CD8-positive, alpha-beta memory T cell (primary cell): ENCODE measurements at regions not wholly inside any gene's neighbourhood (a gene's known extent, or its start where the extent isn't known, plus 50 kb on each side); places are given as distances from the start of the nearest gene placed in this dataset.

ENCODE experiments used
- CTCF ChIA-PET: fragments of 350-600 bp; sonication (Branson Sonifier 250); formaldehyde crosslinking; loops from one replicate; lab custom pipeline; 2021; ENCODE audit warnings: antibody characterized with exemption; lab: Charles Lee
- POLR2A ChIA-PET: fragments of 350-600 bp; sonication (Branson Sonifier 250); formaldehyde crosslinking; loops from one replicate; lab custom pipeline; 2021; ENCODE audit warnings: antibody characterized with exemption; lab: Charles Lee
- DNase-seq, 5 donors: peaks; one replicate each; pipeline versions ENCODE4 v3.0.0 to v3.0.0-alpha.2; 2020 to 2022; ENCODE audit warnings: mixed read lengths in 1 of 5
- H3K27ac ChIP-seq: one replicate; pipeline ENCODE4 v1.7.0; 2013; ENCODE audit warnings: low read depth, mild to moderate bottlenecking, low read length, moderate library complexity
- H3K27me3 ChIP-seq: 2 replicates; pipeline ENCODE4 v1.7.0; 2013; ENCODE audit warnings: low read length, mild to moderate bottlenecking; ENCODE audit not compliant: insufficient read depth, poor library complexity, severe bottlenecking
- H3K36me3 ChIP-seq: 2 replicates; pipeline ENCODE4 v1.7.0; 2013; ENCODE audit warnings: mild to moderate bottlenecking, low read length, moderate library complexity; ENCODE audit not compliant: insufficient read depth
- H3K4me1 ChIP-seq: 2 replicates; pipeline ENCODE4 v1.7.0; 2013; ENCODE audit warnings: mild to moderate bottlenecking, low read length, moderate library complexity; ENCODE audit not compliant: insufficient read depth
- H3K4me3 ChIP-seq: 2 replicates; pipeline ENCODE4 v1.7.0; 2013; ENCODE audit warnings: mild to moderate bottlenecking, low read length
- H3K9me3 ChIP-seq: 2 replicates; pipeline ENCODE4 v1.7.0; 2013; ENCODE audit warnings: mild to moderate bottlenecking, low read length
- H3K27ac Mint-ChIP-seq, 8 donors: one replicate each; pipeline ENCODE4 v1.8.0; 2020 to 2021; ENCODE audit warnings: mixed read lengths in 8 of 8, mild to moderate bottlenecking in 6 of 8, inconsistent platforms in 3 of 8, moderate library complexity in 3 of 8
- H3K27me3 Mint-ChIP-seq, 2 donors: one replicate each; pipeline ENCODE4 v1.8.0; 2020 to 2021; ENCODE audit warnings: mixed read lengths in 2 of 2, mild to moderate bottlenecking in 1 of 2, moderate library complexity in 1 of 2
- H3K36me3 Mint-ChIP-seq, 3 donors: one replicate each; pipeline ENCODE4 v1.8.0; 2020 to 2021; ENCODE audit warnings: mixed read lengths in 3 of 3, inconsistent platforms in 1 of 3, mild to moderate bottlenecking in 1 of 3
- H3K4me1 Mint-ChIP-seq, 3 donors: one replicate each; pipeline ENCODE4 v1.8.0; 2020 to 2021; ENCODE audit warnings: mixed read lengths in 3 of 3, inconsistent platforms in 1 of 3, mild to moderate bottlenecking in 1 of 3
- H3K4me3 Mint-ChIP-seq, 7 donors: one replicate each; pipeline ENCODE4 v1.8.0; 2020 to 2021; ENCODE audit warnings: mixed read lengths in 7 of 7, mild to moderate bottlenecking in 6 of 7, moderate library complexity in 4 of 7, inconsistent platforms in 2 of 7
- H3K9me3 Mint-ChIP-seq, 5 donors: one replicate each; pipeline ENCODE4 v1.8.0; 2020 to 2022; ENCODE audit warnings: mixed read lengths in 5 of 5, mild to moderate bottlenecking in 3 of 5, moderate library complexity in 2 of 5, inconsistent platforms in 1 of 5

- Mint-ChIP-seq H3K27me3 (peaks cover 4% of the 10 kb centered on the region in 2 donors), H3K4me1 (no peaks in the 10 kb centered on the region), H3K4me3 (no peak overlapping the region), H3K9me3 (peaks cover 0 to 9% (median 2%) of the 10 kb centered on the region in 5 donors), H3K36me3 (no peaks in the 10 kb centered on the region), H3K27ac (no peak overlapping the region)
- ChIA-PET POLR2A (no interaction called here), CTCF (no interaction called here)
- no peak for DNase-seq
- no peak overlapping the region for H3K27ac ChIP-seq
- no peaks in the 10 kb centered on the region for H3K27me3 ChIP-seq
- no peaks in the 10 kb centered on the region for H3K4me1 ChIP-seq
- no peaks in the 10 kb centered on the region for H3K36me3 ChIP-seq
- H3K4me3 ChIP-seq = no peak overlapping the region
- H3K9me3 ChIP-seq = no peaks in the 10 kb centered on the region
Observed at GRCh38 chr11:109035284-109035683, 370.4 kb downstream of the DDX10 start.

- Mint-ChIP-seq H3K27me3 (peaks cover 3 to 4% of the 10 kb centered on the region in 2 donors), H3K4me3 (no peak overlapping the region), H3K36me3 (no peaks in the 10 kb centered on the region), H3K27ac (no peak overlapping the region), H3K4me1 (no peaks in the 10 kb centered on the region), H3K9me3 (peaks cover 0 to 4% (median 0%) of the 10 kb centered on the region in 5 donors)
- no peak overlapping the region for H3K4me3 ChIP-seq
- no peak overlapping the region for H3K27ac ChIP-seq
- H3K9me3 ChIP-seq = no peaks in the 10 kb centered on the region
- H3K4me1 ChIP-seq = no peaks in the 10 kb centered on the region
- H3K27me3 ChIP-seq = no peaks in the 10 kb centered on the region
- ChIA-PET CTCF (no interaction called here), POLR2A (no interaction called here)
- no peaks in the 10 kb centered on the region for H3K36me3 ChIP-seq
- DNase-seq = no peak
Observed at GRCh38 chr11:109036011-109036410, 371.1 kb downstream of the DDX10 start.

- Mint-ChIP-seq H3K27me3 (peaks cover 3 to 4% of the 10 kb centered on the region in 2 donors), H3K9me3 (peaks cover 0 to 2% (median 0%) of the 10 kb centered on the region in 5 donors), H3K4me3 (no peak overlapping the region), H3K27ac (no peak overlapping the region), H3K4me1 (no peaks in the 10 kb centered on the region), H3K36me3 (no peaks in the 10 kb centered on the region)
- CTCF ChIA-PET = no interaction called here
- no peaks in the 10 kb centered on the region for H3K27me3 ChIP-seq
- H3K36me3 ChIP-seq = no peaks in the 10 kb centered on the region
- POLR2A ChIA-PET = no interaction called here
- H3K4me3 ChIP-seq = no peak overlapping the region
- no peaks in the 10 kb centered on the region for H3K9me3 ChIP-seq
- no peak overlapping the region for H3K27ac ChIP-seq
- H3K4me1 ChIP-seq = no peaks in the 10 kb centered on the region
- no peak for DNase-seq
Observed at GRCh38 chr11:109037856-109038780, 373.2 kb downstream of the DDX10 start.

- ChIA-PET CTCF (no interaction called here), POLR2A (no interaction called here)
- no peak overlapping the region for H3K27ac ChIP-seq
- H3K4me1 ChIP-seq = no peaks in the 10 kb centered on the region
- H3K27ac Mint-ChIP-seq = peak overlapping the region in 1 of 8 donors; percentile 52
- H3K9me3 Mint-ChIP-seq = peaks cover 0 to 2% (median 0%) of the 10 kb centered on the region in 5 donors
- no peaks in the 10 kb centered on the region for H3K36me3 Mint-ChIP-seq
- H3K4me3 Mint-ChIP-seq = no peak overlapping the region
- DNase-seq = no peak
- no peak overlapping the region for H3K4me3 ChIP-seq
- H3K9me3 ChIP-seq = no peaks in the 10 kb centered on the region
- no peaks in the 10 kb centered on the region for H3K27me3 ChIP-seq
- peaks cover 0 to 3% of the 10 kb centered on the region in 2 donors for H3K27me3 Mint-ChIP-seq
- no peaks in the 10 kb centered on the region for H3K4me1 Mint-ChIP-seq
- H3K36me3 ChIP-seq = no peaks in the 10 kb centered on the region
Observed at GRCh38 chr11:109039611-109040010, 374.7 kb downstream of the DDX10 start.

- Mint-ChIP-seq H3K4me3 (no peak overlapping the region), H3K27ac (no peak overlapping the region), H3K36me3 (no peaks in the 10 kb centered on the region), H3K9me3 (peaks cover 0 to 2% (median 0%) of the 10 kb centered on the region in 5 donors), H3K27me3 (peaks cover 0 to 3% of the 10 kb centered on the region in 2 donors), H3K4me1 (no peaks in the 10 kb centered on the region)
- ChIA-PET CTCF (no interaction called here), POLR2A (no interaction called here)
- no peaks in the 10 kb centered on the region for H3K9me3 ChIP-seq
- H3K4me1 ChIP-seq = no peaks in the 10 kb centered on the region
- H3K4me3 ChIP-seq = no peak overlapping the region
- no peak overlapping the region for H3K27ac ChIP-seq
- H3K36me3 ChIP-seq = no peaks in the 10 kb centered on the region
- no peaks in the 10 kb centered on the region for H3K27me3 ChIP-seq
- no peak for DNase-seq
Observed at GRCh38 chr11:109040303-109040702, 375.4 kb downstream of the DDX10 start.

GRCh38 chr11:109041876-109042275, 377.0 kb downstream of the DDX10 start:
- H3K9me3 Mint-ChIP-seq = peaks cover 0 to 2% (median 0%) of the 10 kb centered on the region in 5 donors
- no peak overlapping the region for H3K27ac Mint-ChIP-seq

GRCh38 chr11:109043315-109043714, 378.4 kb downstream of the DDX10 start:
- DNase-seq = no peak
- Histone ChIP-seq H3K9me3 (no peaks in the 10 kb centered on the region), H3K4me1 (no peaks in the 10 kb centered on the region), H3K4me3 (no peak overlapping the region), H3K36me3 (no peaks in the 10 kb centered on the region), H3K27ac (no peak overlapping the region), H3K27me3 (no peaks in the 10 kb centered on the region)
- ChIA-PET CTCF (no interaction called here), POLR2A (no interaction called here)
- Mint-ChIP-seq H3K9me3 (peaks cover 0 to 2% (median 0%) of the 10 kb centered on the region in 5 donors), H3K4me3 (no peak overlapping the region), H3K4me1 (no peaks in the 10 kb centered on the region), H3K27me3 (no peaks in the 10 kb centered on the region), H3K36me3 (no peaks in the 10 kb centered on the region), H3K27ac (no peak overlapping the region)

More at GRCh38 chr11:109041876-109042275, 377.0 kb downstream of the DDX10 start:
- Histone ChIP-seq H3K36me3 (no peaks in the 10 kb centered on the region), H3K27ac (no peak overlapping the region), H3K27me3 (no peaks in the 10 kb centered on the region), H3K4me1 (no peaks in the 10 kb centered on the region), H3K9me3 (no peaks in the 10 kb centered on the region), H3K4me3 (no peak overlapping the region)
- Mint-ChIP-seq H3K4me1 (no peaks in the 10 kb centered on the region), H3K36me3 (no peaks in the 10 kb centered on the region), H3K27me3 (no peaks in the 10 kb centered on the region), H3K4me3 (no peak overlapping the region)
- ChIA-PET CTCF (no interaction called here), POLR2A (no interaction called here)
- DNase-seq = no peak

GRCh38 chr11:109046284-109046992, 375.6 kb upstream of the C11orf87 start:
- Histone ChIP-seq H3K27me3 (no peaks in the 10 kb centered on the region), H3K4me1 (no peaks in the 10 kb centered on the region), H3K27ac (no peak overlapping the region), H3K4me3 (no peak overlapping the region), H3K9me3 (no peaks in the 10 kb centered on the region), H3K36me3 (no peaks in the 10 kb centered on the region)
- H3K27me3 Mint-ChIP-seq = peaks cover 0 to 6% of the 10 kb centered on the region in 2 donors
- ChIA-PET POLR2A (no interaction called here), CTCF (no interaction called here)
- DNase-seq = no peak
- H3K4me1 Mint-ChIP-seq = no peaks in the 10 kb centered on the region
- no peak overlapping the region for H3K27ac Mint-ChIP-seq
- H3K36me3 Mint-ChIP-seq = no peaks in the 10 kb centered on the region
- H3K9me3 Mint-ChIP-seq = peaks cover 0 to 2% (median 0%) of the 10 kb centered on the region in 5 donors
- H3K4me3 Mint-ChIP-seq = no peak overlapping the region
